SHP77 treated with DMSO at 0.1 percent for 48 hours (cell line): ENCODE measurements at regions not wholly inside any gene's neighbourhood (a gene's known extent, or its start where the extent isn't known, plus 50 kb on each side); places are given as distances from the start of the nearest gene placed in this dataset.
A peak's percentile ranks its signal among the peaks of the same experiment; 100 is the strongest.

ENCODE experiments used
- DNase-seq: peaks from one replicate; lab custom pipeline; 2025; lab: John Stamatoyannopoulos, UW

DNA sequence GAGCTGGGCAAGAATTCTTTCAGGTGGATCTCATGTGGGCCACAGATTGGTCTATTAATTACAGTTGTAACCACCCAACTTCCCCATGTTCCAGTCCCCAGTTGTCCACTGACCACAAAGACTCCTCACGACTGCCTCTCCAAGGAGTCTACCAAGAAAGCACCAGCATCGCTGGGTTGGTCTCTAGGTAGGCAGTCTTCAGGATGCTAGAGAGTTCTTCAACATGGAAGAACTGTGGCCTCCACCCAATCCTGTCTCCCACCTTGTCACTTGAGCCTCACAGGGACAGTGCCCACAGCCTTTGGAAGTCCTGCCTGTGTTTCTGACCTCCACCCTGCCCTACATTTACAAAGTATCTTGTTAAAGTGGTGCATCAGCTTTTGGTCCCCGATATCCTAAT lies 184.7 kb upstream of the FN1 start:
- no peak for DNase-seq

DNA sequence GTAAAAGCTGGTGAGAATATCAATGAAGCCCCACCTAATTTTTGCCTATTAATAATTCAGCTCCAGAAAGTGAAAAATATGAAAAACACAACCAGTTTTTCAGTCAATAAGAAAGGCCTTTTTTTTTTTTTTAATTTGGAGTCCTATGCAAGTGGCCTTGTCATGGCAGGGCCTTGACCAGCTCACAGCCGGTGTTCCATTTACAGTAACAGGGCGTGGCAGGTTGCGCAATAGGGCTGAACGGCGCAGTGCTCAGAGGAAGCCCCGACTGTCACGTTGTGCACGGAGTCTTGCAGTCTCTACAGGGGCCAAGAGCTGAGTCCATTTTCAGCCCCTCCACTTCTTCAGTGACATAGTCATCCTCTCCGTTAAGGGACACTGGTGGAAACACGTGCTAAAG lies 184.1 kb upstream of the FN1 start:
- peak; percentile 68 for DNase-seq

DNA sequence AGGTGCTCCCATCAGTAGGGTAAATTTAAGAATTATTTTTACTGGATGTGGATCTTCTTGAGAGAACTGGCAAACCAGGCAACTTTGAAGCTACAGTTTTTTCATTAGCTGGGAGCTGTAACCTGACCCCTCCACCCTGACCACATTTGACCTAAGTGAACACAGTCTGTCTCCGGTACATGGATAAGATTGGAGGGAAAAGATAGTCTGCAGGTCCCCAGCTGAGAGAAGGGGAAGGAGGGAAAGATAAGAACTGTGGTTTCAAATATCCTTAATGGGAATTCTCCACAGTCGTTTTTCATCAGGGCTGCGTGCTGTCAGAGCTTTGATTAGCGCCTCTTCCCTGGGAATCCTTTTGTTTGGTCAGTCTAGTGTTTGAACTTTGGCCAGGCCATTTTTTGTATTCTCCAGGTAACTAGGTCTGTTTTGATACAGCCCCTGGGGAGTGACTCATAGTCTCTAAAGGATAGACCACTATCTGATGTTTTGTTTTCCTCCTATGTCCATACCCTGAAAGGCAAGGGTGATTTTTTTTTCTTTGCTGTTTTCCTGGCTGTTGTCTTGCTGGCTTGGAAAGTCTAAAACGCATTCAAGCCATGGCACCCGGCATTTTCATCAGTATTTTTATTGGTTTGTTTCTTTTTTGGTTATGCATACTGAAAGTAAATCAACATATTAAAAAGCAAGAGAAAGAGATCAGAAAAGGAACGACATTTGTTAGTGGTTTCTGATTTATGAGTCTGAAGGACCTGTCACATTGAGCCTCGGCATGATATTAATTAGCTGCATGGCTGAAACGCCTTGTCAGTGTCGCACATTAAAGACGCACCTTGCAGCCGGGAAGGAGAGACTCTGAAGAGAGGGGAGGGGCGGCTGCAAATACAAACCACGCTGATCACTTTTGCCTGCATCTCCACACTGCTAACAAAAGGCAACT lies 183.4 kb upstream of the FN1 start:
- peak; percentile 68 for DNase-seq

DNA sequence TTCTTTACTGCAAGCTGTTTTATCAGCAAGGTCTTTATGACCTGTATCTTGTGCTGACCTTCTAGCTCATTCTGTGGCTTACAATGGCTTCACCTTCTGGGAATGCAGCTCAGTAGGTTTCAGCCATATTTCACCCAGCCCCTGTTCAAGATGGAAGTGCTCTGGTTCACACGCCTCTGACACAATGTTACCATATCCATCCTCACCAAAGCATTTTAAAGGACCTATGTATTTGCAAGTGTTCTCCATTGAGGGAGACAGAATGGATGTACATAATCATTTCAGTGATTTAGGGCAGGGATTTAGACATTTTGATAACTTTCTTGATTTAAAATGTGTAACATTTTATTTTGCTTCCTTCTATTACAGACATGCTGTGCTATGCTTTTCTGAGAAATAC lies 182.3 kb upstream of the FN1 start:
- DNase-seq = no peak

DNA sequence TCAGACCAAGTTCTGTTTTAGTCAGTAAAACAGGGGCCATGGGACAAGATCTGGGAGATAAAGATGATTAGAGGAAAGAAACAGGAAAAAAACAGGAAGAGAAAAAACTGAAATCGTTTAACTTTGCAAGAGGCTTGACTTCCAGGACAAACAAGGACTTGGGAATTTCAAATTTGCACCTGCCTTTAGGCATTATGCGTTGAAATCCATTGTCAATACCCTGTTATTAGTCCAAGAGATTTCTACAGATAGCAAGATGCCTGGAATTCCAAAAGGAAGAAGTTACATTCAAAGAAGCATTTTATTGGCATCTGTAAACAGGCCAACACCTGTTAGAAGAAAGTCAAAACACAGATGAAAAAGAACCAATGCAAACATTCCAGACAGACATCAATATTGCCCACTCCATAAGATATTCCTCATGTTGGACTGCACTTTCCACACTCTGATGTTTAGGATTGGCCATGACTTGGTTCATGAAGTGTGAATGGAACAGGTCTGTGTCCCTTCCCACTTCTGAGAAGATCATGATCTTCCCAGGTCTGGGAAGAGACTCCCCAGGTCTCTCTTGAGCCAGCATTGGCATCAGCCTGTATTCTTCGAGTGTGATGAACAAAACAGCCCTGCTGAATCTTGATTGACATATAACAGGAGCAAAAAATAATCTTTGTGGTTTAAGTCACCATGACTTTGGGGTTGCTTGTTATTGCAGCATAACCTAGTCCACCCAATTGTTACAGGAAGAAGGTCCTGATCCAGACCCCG lies 181.4 kb upstream of the FN1 start:
- no peak for DNase-seq

DNA sequence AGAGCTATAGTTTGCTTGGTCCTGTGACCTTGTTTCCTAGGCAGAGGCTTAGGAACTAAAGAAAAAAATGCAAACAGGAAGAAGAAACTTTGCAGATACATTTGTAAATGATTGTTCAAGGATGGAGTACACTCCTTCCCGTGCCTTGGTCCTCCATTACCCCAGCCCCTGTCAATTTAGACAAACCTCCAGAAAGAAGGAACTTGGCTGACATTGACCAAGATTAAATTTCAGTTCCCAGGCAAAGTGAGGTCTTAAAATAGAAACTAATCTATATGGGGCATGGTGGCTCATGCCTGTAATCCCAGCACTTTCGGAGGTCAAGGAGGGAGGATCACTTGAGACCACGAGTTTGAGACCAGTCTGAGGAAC lies 179.9 kb upstream of the FN1 start:
- no peak for DNase-seq

DNA sequence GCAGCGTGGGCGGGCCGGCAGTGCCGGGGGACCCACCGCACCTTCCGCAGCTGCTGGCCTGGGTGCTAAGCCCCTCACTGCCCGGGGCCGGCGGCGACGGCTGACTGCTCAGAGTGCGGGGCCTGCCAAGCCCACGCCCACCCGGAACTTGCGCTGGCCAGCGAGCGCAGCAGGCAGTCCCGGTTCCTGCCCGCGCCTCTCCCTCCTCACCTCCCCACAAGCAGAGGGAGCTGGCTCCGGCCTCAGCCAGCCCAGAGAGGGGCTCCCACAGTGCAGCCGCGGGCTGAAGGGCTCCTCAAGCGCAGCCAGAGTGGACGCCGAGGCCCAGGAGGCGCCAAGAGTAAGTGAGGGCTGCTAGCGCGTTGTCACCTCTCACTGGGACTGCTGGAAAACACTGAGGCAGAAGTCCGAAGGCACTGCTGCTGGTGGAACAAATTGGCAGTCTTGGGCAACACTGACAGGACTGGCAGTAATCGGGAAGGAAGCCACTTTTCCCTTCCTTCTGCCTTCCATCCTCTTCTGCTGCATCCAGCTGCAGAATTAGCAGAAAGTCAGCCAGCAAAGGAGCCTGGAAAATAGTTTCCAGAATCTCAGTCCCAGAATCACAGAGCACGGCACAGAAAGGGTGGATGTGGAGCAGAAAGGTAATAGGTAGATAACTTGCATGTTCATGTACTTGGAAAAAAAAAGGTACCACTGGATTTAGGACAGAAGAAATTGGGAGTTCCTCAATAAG lies 179.4 kb upstream of the FN1 start:
- no peak for DNase-seq

DNA sequence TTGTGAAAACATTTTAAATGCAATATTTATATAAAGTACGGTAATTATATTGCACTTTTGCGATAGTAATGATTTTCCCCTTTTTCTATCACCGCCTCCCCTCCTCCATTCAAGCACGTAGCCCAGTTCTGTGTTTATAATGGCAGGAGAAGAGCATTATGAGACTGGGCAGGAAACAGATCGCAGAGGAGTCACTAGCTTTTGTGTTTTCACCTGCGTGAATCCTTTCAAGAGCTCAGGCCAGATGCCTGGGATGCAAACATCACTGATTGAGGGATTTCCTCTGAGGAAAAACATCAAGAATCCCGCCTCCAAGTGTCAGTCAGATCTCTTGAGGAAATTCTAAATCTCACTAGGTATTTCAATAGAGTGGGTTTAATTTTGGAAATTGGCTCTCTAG lies 178.4 kb upstream of the FN1 start:
- peak; percentile 70 for DNase-seq

DNA sequence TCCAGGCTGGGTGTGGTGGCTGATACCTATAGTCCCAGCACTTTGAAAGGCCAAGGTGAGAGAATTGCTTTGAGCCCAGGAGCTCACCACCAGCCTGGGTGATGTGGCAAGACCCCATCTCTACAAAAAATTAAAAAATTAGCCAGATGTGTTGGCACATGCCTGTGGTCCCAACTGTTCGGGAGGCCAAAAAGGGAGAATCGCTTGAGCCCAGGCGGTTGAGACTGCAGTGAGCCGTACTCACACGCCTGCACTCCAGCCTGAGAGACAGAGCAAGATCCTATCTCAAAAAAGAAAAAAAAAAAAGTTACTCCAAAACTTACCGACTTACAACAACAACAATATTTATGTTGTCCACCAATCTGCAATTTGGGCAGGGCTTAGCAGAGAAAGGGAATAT lies 178.0 kb upstream of the FN1 start:
- no peak for DNase-seq

DNA sequence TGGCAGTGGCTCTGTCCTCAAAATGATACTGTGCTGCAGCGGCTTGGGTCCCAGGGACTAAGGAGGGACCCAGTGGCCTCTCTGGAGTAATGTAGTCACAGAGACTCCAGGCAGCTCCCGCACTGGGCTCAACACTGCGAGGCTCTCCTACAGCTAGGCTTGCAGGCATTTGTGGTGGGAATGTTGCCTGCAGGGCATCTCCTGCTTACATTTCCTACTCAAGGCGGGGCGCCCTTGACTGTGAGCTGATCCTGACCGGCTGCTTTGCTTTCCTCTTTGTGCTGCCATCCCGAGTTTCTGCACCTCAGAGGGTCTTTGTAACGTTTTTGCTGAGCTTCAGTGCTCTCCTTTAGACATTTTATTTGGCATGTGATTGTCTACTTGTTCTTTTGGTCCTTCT lies 177.4 kb upstream of the FN1 start:
- DNase-seq = peak; percentile 16

DNA sequence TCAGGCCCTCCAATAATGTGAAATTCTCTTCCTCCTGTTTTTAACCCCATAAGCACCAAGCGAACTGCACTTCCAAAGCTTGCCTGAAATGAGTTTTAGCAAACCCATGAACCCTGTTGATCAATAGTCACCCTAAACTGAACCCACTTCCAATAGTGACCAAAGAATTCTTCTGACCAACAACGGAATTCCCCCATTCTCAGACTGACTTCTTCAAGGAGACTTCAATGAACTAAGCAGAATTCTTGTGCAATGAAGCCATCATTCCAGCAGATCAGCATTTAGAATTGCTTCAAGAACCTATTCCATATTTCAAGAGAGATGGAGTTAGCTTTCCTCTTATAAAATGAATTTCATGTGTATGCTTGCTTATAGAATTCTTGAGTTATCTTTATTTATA lies 176.9 kb upstream of the FN1 start:
- no peak for DNase-seq

DNA sequence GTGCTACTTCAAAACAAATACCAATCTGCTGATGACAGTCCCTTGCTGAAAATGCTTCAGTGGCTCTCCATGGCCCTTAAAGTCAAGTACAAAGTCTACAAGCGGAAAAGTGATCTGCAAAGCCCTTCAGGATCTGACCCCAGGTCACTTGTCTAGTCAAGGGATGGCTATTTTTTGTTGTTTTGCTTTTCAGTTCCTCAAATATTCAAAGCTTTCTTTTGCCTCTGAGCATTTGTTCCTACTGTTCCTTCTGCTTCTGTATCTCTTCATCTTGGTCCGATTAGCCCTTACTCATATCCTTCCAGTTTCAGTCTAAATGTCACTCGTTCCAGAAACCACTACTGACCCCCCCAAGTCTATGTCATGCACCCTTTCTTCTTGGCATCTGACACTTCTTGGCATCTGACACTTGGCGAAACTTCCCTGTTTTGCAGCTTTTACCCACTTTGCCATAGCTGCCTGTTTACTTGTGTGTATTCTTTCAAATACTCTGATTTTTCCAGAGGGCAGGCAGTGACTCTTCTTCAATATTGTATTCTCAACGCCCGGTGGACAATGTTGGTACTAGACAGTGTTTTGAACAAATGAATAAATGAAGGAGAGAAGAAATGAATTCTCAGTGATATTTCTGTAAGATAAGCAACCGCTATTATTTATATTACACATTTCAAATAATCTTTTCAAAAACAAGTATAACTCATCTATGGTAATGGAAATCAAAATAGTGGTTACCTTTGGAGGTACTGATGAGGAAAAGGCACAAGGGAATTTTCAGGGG lies 175.9 kb upstream of the FN1 start:
- no peak for DNase-seq

DNA sequence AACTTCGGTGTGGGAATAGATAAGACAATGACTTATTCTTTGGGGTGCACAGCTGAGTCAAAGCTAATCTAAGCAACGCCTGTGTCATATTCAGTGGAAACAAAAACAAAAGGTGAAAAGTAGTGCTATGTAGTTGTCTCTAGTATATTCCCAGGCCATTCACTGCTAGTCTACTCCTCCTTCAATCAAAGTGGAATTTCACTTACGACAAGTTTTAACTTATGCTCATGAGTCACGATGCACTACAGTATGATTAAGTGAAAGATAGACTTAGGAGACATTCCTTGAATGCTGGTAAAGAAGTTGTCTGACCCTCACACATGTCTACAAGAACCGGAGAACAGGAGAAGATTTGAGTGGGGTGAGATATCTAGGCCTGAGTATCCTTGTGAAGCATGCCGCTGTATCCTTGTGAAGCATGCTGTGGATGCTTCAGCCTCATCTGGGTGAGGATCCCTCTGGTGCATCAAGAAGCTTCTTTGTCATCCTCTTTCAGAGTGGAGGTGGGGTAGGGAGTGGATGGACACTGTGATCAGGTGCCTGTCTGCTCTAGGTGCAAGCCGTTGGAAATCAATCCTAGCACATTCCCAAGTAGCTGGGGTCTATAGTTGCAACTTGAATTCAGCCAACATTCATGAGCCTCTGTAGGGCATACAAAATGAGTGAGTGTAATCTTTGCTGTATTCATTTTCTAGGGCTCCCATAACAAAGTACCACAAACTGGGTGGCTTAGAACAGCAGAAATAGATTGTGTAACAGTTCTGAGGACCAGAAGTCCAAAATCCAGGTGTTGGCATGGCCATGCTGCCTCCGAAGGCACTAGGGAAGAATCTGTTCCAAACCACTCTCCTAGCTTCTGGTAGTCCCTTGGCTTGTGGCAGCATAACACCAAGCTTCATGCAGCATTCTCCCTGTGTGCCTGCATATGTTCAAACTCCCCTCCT lies 173.5 kb upstream of the FN1 start:
- DNase-seq = no peak

DNA sequence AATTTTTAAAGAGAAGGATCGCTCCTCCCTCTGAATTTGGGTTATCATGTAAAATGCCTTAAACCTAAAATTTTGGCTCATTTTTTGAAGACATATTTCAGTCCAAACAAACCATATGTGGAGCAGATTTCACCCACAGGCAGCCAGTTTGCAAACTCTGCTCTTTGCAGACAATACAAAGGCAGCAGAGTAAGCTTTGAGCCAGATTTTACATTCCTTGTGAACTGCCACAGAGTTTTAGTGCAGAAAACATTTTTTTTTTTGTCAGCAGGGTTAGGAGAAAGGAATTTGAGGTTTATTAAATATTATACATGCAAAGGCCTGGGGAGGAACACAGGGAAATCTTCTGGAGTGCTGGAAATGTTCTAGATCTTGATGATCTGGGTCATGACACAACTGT lies 171.9 kb upstream of the FN1 start:
- no peak for DNase-seq

DNA sequence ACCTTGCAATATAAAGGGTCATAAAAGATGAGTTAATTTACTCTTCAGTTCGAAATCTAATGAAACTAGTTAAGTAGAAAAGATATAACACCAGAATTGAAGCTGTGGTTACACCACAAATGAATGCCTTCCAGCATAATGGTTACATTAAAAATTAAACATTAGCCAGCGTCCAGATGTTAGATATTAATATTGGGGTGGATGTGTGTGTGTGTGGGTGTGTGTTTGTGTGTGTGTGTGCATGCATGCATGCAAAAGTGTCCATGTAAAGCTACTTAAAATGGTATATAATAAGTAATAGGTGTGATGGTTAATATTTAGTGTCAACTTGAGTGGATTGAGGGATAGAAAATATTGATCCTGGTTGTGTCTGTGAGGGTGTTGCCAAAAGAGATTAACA lies 170.4 kb upstream of the FN1 start:
- no peak for DNase-seq

DNA sequence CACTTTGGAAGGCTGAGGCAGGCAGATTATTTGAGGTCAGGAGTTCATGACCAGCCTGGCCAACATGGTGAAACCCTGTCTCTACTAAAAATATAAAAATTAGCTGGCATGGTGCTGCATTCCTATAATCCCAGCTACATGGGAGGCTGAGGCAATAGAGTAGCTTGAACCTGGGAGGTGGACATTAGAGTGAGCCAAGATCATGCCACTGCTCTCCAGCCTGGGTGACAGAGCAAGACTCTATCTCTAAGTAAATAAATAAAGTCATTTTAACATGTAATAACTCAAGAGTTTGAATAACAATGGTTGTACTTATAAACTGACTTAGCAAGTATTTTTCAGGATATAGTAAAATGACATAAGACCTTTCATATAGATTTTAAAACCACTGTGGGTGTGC lies 169.3 kb upstream of the FN1 start:
- DNase-seq = no peak

DNA sequence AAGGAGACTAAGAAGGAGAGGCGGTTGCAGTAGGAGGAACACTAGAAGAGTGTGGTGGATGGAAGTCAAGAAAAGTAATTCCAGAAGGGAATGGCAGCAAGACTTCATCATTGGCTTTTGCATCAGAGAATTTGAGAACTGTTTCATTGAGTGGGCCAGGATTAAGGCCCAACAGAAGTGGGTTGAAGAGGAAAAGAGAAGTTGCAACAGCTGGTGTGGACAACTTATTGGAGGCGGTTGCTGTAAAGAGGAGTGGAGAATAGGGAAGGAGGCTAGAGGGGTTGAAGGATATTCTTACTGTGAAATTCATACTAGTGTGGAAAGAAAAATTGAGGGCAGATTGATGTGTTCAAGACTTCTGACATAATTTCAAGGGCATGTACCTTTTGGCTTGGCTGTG lies 168.7 kb upstream of the FN1 start:
- no peak for DNase-seq

DNA sequence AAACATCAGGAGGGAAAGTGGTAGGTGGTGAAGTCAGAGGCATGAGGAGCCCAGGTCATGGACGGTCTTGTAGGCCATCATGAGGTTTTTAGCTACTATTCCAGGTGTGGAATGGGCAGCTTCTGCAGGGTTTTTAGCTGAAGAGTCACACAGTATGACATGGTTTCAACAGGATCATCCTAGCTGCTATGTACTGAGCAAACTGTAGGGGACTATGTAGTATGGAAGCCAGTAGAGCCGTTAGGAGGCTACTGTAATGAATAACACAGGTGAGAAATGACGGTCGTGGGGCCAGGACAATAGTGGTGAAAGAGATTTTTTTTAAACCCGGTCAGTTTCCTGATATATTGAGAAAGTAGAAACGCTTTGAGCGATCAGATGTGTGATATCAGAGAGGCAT lies 167.6 kb upstream of the FN1 start:
- DNase-seq = no peak

DNA sequence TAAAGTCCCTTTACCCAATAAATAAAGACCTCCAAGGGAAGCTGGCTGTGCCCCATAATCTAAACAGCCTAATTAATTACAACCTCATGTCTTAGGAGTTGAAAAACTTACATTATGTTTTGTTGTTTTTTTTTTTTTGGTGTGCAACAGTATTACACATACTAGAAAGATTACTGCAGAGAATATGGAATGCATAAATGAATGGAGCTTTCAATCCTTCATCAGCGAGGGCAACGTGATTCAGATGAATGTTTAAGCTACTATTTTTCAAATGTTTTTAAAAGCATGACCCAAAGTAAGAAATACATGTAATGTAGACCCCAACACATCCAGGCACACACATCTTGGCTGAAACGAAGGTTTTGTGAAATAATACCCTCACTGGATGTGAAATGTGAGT lies 167.1 kb upstream of the FN1 start:
- DNase-seq = no peak

DNA sequence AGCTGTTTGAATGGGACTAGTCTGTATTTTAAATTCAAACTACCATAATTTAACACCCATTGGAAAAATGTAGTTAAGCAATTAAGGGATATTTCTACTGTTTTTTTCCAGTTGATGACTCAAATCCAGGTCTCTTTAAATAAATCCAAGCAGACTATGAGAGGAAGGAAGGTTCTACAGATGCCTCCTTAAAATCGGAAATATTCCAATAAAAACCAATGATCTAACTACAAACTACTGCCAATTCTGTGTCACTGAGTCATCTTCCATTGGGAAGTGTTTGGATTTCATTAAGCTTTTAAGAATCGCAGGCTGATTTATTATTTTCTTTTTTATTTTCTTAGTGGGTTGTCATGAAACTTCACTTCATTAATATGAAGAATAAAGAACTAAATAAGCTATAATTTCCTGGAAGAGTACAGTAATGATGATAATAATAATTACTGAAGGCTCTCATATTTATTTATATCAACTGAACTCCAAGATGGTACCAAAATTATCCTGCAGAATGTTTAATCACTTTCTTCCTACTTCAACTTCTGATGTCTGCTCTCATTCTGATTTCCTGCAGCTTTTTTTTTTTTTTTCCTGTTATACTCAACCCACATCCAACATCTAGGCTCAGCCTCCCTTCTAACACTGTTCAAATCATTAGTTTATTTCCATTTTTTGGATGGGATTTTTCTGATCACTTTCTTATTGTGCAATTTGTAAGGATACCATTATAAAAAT lies 166.3 kb upstream of the FN1 start:
- no peak for DNase-seq
